ENCODE measurements at regions not wholly inside any gene's neighbourhood (a gene's known extent, or its start where the extent isn't known, plus 50 kb on each side); places are given as distances from the start of the nearest gene placed in this dataset.

DNA sequence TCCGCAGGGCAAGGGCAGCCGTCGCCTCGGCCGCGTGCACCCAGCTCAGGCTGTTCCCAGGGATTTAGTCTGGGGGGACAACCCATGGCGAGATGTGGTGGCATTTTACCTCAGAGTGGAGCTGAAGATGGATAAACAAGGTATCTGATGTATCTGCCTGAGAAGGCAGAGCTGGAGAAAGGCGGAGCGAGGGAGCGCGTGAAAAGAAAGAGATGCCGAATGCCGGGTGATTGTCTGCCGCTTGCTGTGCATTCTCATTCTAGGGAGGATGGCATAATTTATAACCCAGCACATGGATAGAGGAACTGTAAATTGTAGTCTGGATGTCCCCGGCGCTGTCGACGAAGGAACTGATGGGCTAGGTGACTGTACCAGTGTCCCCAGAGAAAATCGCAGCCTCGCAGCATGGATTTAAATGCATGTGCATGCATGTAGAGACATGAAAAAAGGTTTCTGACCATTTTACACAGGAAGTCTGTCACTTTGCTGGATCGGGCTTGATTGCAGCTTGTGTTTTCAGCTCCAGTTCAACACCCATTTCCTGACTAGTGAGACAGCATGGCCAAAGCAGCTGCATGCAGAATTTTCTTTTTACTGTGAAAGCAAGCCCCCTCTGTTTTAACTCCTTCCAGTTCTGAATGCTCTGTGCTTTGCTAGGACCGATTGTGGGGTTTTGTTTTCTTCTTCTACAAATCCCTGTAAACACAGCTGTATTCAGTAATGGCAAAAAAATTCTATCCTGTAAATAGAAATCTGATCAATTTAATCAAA, 149.7 kb downstream of the PRL start:
- TF ChIP-seq CTCF (IDR thresholded peaks at IDR 0.05; ENCODE audit: low read depth, low read length, poor library complexity, severe bottlenecking) = no peak
- no peak for TF ChIP-seq EZH2phosphoT487 (IDR thresholded peaks at IDR 0.05; ENCODE audit: borderline replicate concordance, low read length)

Data from DOHH2 (cell line).